GM23338 (cell line): ENCODE measurements at regions not wholly inside any gene's neighbourhood (a gene's known extent, or its start where the extent isn't known, plus 50 kb on each side); places are given as distances from the start of the nearest gene placed in this dataset.

ENCODE experiments used
- CTCF ChIP-seq, 2 experiments: fragments of 200-600 bp in 1 of 2; sonication (generic) in 1 of 2; conservative IDR thresholded peaks; 2 replicates each; pipeline versions ENCODE4 v1.5.1 to v1.6.1; 2016 to 2017; ENCODE audit warnings: antibody characterized with exemption in 2 of 2, low read depth in 2 of 2, mild to moderate bottlenecking in 2 of 2, moderate library complexity in 1 of 2
- ETS1 ChIP-seq: IDR thresholded peaks from 2 replicates; pipeline ENCODE4 v1.6.1; 2016; ENCODE audit warnings: antibody characterized with exemption
- EZH2 ChIP-seq: fragments of 200-600 bp; sonication (generic); IDR thresholded peaks from one replicate; pipeline ENCODE4 v1.8.0; 2017; ENCODE audit warnings: antibody characterized with exemption, mild to moderate bottlenecking, low read depth; ENCODE audit not compliant: unreplicated experiment
- NANOG ChIP-seq: IDR thresholded peaks from 2 replicates; pipeline ENCODE4 v1.6.1; 2016; ENCODE audit warnings: antibody characterized with exemption, borderline replicate concordance
- POLR2AphosphoS5 ChIP-seq: IDR thresholded peaks from 2 replicates; pipeline ENCODE4 v1.6.1; 2016; ENCODE audit warnings: antibody characterized with exemption, low read depth
- REST ChIP-seq: IDR thresholded peaks from one replicate; pipeline ENCODE4 v1.6.1; 2018; ENCODE audit warnings: antibody characterized with exemption; ENCODE audit not compliant: unreplicated experiment
- ZNF462 ChIP-seq: fragments of 250-450 bp; sonication (Bioruptor Pico); IDR thresholded peaks from 2 replicates; pipeline ENCODE4 v1.5.0; 2020; ENCODE audit warnings: mild to moderate bottlenecking, moderate library complexity

- no peak for TF ChIP-seq ZNF462 (CRISPR knock-in tag)
- no peak for TF ChIP-seq NANOG
- no peak for TF ChIP-seq REST
- no peak for TF ChIP-seq ETS1
- no peak for TF ChIP-seq POLR2AphosphoS5
- TF ChIP-seq CTCF (conservative IDR thresholded peaks at IDR 0.05; ENCODE audit: low read depth in 2 of 2), result no peak
- no peak for TF ChIP-seq EZH2
Measured at GRCh38 chr5:143534761-143535154, 131.3 kb upstream of the NR3C1 start (continued).
